ENCODE measurements at regions not wholly inside any gene's neighbourhood (a gene's known extent, or its start where the extent isn't known, plus 50 kb on each side); places are given as distances from the start of the nearest gene placed in this dataset.

- Histone ChIP-seq H3K56ac (ENCODE audit: insufficient read length, low read depth, low read length) (no peak overlapping the region), H3K27ac (ENCODE audit: insufficient read length, low read depth, low read length) (no peak overlapping the region), H3K23me2 (ENCODE audit: insufficient read length, low read depth, low read length, poor library complexity, severe bottlenecking) (no peaks in the 10 kb centered on the region), H3T11ph (ENCODE audit: low read length) (no peak overlapping the region), H4K8ac (replicated peaks; ENCODE audit: insufficient read length, low read depth, low read length) (no peak overlapping the region), H2AFZ (ENCODE audit: low read length) (no peak overlapping the region), H4K5ac (ENCODE audit: insufficient read length, low read depth, low read length) (no peak overlapping the region), H3K4me2 (ENCODE audit: insufficient read depth, insufficient read length, low read length) (no peak overlapping the region), H3K14ac (ENCODE audit: insufficient read depth, low read length) (no peak overlapping the region), H2BK120ac (ENCODE audit: low read depth, low read length, poor library complexity, severe bottlenecking) (no peak overlapping the region), H3K9ac (ENCODE audit: extremely low read depth, insufficient read length, low read length) (no peak overlapping the region), H4K20me1 (ENCODE audit: control insufficient read depth, insufficient read depth, insufficient read length) (no peaks in the 10 kb centered on the region), H2BK5ac (ENCODE audit: insufficient read length, low read length) (no peak overlapping the region), H3K79me2 (ENCODE audit: insufficient read depth, low read length) (no peaks in the 10 kb centered on the region), H2BK20ac (ENCODE audit: low read depth, low read length, poor library complexity, severe bottlenecking) (no peak overlapping the region), H3K23ac (ENCODE audit: insufficient read length, low read depth, low read length) (no peak overlapping the region), H2BK12ac (ENCODE audit: insufficient read length, low read depth, low read length) (no peak overlapping the region), H3K4ac (ENCODE audit: low read depth, low read length) (no peak overlapping the region), H3K9me3 (ENCODE audit: control insufficient read depth, low read depth, low read length) (no peaks in the 10 kb centered on the region), H3K18ac (ENCODE audit: insufficient read length, low read depth, low read length) (no peak overlapping the region), H4K91ac (ENCODE audit: insufficient read length, low read depth, low read length) (no peak overlapping the region), H3K79me1 (ENCODE audit: insufficient read depth, low read depth, low read length, poor library complexity, severe bottlenecking) (no peaks in the 10 kb centered on the region), H3K4me1 (ENCODE audit: insufficient read depth, low read length) (no peaks in the 10 kb centered on the region), H2AK5ac (ENCODE audit: insufficient read length, low read length) (no peak overlapping the region), H3K27me3 (ENCODE audit: insufficient read depth, low read length) (no peaks in the 10 kb centered on the region), H2BK15ac (ENCODE audit: low read depth, low read length) (no peak overlapping the region)
- peaks cover under 1 to 9% (median 3%) of the 10 kb centered on the region in 3 experiments; a peak in 4 of 7 replicates for H3K36me3 Mint-ChIP-seq (ENCODE audit: insufficient read depth in 1 of 3, low read depth in 3 of 3)
- no peaks in the 10 kb centered on the region for H3K27me3 Mint-ChIP-seq (ENCODE audit: low read depth)
- no peak overlapping the region for H3K4me3 Mint-ChIP-seq
- no CpG with 5 or more reads among the region's 1 CpG for WGBS (ENCODE audit: extremely low coverage, insufficient read length, low lambda C conversion rate)
- no peak for TF ChIP-seq CTCF (conservative IDR thresholded peaks at IDR 0.05)
- H3K27ac Mint-ChIP-seq: no peak overlapping the region
- H3K9me3 Mint-ChIP-seq: peaks cover 8 to 10% of the 10 kb centered on the region in 2 experiments
- peaks cover 6 to 7% of the 10 kb centered on the region in 2 experiments; a peak in 1 of 4 replicates for H3K4me1 Mint-ChIP-seq
- no peak for DNase-seq
These were observed 114.0 kb upstream of the INPP4B start for GRCh38 chr4:142960126-142960525.

All from H9 (cell line).